Heart left ventricle (tissue), 13 donors: ENCODE measurements at regions not wholly inside any gene's neighbourhood (a gene's known extent, or its start where the extent isn't known, plus 50 kb on each side); places are given as distances from the start of the nearest gene placed in this dataset.

Experiments
- CTCF ChIP-seq, 12 donors: fragments of 200-600 bp; sonication (generic) in 4 of 12; IDR thresholded peaks; one replicate each; pipeline versions ENCODE4 v1.5.0 to v1.8.0; 2018 to 2022; ENCODE audit warnings: antibody characterized with exemption in 12 of 12, mild to moderate bottlenecking in 5 of 12
- POLR2A ChIP-seq, 2 donors: fragments of 450-650 bp; IDR thresholded peaks; one replicate each; pipeline ENCODE4 v1.6.1; 2017; ENCODE audit warnings: antibody characterized with exemption in 2 of 2, mild to moderate bottlenecking in 2 of 2, moderate library complexity in 2 of 2
- donor health status: ischemic (EF 13 %, LVEDD 7.1; RV severe dilation, severe dysfunction).
- donor health status: DM: no; HTN: yes; CAD: no.
- donor health status: DM: no; HTN: no; CAD: no.
- donor health status: ischemic (EF 25% LVEDD 6.9; RV normal size, moderate dysfunction).
- donor health status: ischemic (EF 25% LVEDD 5.7; RV mildly dilated, moderate dysfunction).
- donor health status: ischemic (EF 35%, LVEDD 5.7; RV mildly dilated, moderate dysfunction).
- donor health status: nonischemic (EF 11% LVEDD 7.7; RV severe dilation, severe dysfunction).
- donor health status: DM: yes; HTN: yes; CAD: no.
- donor health status: PGD.
- donor health status: ischemic (EF 29% LVEDD 5.4; RV normal size, mild dysfunction).
- donor health status: nonischemic (EF 23%, LVEDD 6.1; RV moderate dilation, normal function).

- TF ChIP-seq POLR2A (IDR thresholded peaks at IDR 0.05), result no peak
- no peak for TF ChIP-seq CTCF (IDR thresholded peaks at IDR 0.05)
Measured at GRCh38 chr6:163897030-163897429, 482.5 kb downstream of the QKI start.
